HL-60 (cell line): ENCODE measurements at regions not wholly inside any gene's neighbourhood (a gene's known extent, or its start where the extent isn't known, plus 50 kb on each side); places are given as distances from the start of the nearest gene placed in this dataset.

Experiments used
- CTCF ChIP-seq: IDR thresholded peaks from one replicate; pipeline ENCODE4 v1.5.1; 2011; ENCODE audit warnings: low read length, control low read depth, inconsistent platforms; ENCODE audit not compliant: insufficient read depth
- REST ChIP-seq: IDR thresholded peaks from 2 replicates; pipeline ENCODE4 v1.6.1; 2012; ENCODE audit warnings: low read depth; ENCODE audit not compliant: insufficient replicate concordance

GRCh38 chr13:73729046-73729445 is 405.2 kb downstream of the KLF12 start:
- TF ChIP-seq REST (no peak), CTCF (no peak)
